GM12878 (cell line): ENCODE measurements at regions not wholly inside any gene's neighbourhood (a gene's known extent, or its start where the extent isn't known, plus 50 kb on each side); places are given as distances from the start of the nearest gene placed in this dataset.

ENCODE experiments used
- ATAC-seq: fragments of 200-7000 bp; cut with Tn5 transposase; 3 replicates; pipeline ENCODE4 v1.9.1; 2020; ENCODE audit warnings: mild to moderate bottlenecking, moderate library complexity
- BruUV-seq: library from RNA; stranded (reverse); fragments of 400-500 nt; replicated peaks from 2 replicates; lab custom pipeline; 2021; lab: Mats Ljungman, UMichigan
- CTCF ChIA-PET: fragments of 300-600 bp; sonication (Branson Sonifier 250); formaldehyde crosslinking; extraction: SDS; loops from one replicate; lab custom pipeline; 2021; ENCODE audit warnings: inconsistent platforms; lab: Yijun Ruan, JAX
- POLR2A ChIA-PET: fragments of 350-600 bp; formaldehyde crosslinking; extraction: SDS; loops from one replicate; lab custom pipeline; 2021; ENCODE audit warnings: inconsistent platforms; lab: Charles Lee
- RAD21 ChIA-PET: fragments of 300-600 bp; sonication (Branson Sonifier 250); formaldehyde crosslinking; loops from one replicate; lab custom pipeline; 2023; ENCODE audit warnings: antibody characterized with exemption; ENCODE audit not compliant: unreplicated experiment; lab: Charles Lee
- SMC1A ChIA-PET: fragments of 300-600 bp; sonication (Branson Sonifier 250); formaldehyde crosslinking; loops from one replicate; lab custom pipeline; 2023; ENCODE audit not compliant: unreplicated experiment, uncharacterized antibody; lab: Charles Lee
- DNase-seq: peaks from one replicate; pipeline ENCODE4 v3.0.0-alpha.2; 2011; ENCODE audit warnings: low read depth, low spot score
- FAIRE-seq: peaks from 3 replicates; lab custom pipeline; 2011; peaks lifted over from hg19 to GRCh38; lab: Jason Lieb, UNC
- H2AFZ ChIP-seq: 2 replicates; pipeline ENCODE4 v1.6.0; 2011; ENCODE audit warnings: low read depth, low read length, control low read depth; ENCODE audit not compliant: control insufficient read depth
- H3K27ac ChIP-seq: 2 replicates; pipeline ENCODE4 v1.5.1; 2011; ENCODE audit warnings: control low read depth; ENCODE audit not compliant: control insufficient read depth, insufficient read depth
- H3K27me3 ChIP-seq, 2 experiments: replicated peaks in 1 of 2; 2 replicates each; pipeline versions ENCODE4 v1.6.0 to v1.6.1; 2011; ENCODE audit warnings: low read length in 1 of 2; ENCODE audit not compliant: control insufficient read depth in 2 of 2, insufficient read depth in 2 of 2
- H3K36me3 ChIP-seq, 2 experiments: 2 replicates each; pipeline ENCODE4 v1.5.1; 2011; ENCODE audit warnings: low read length in 1 of 2; ENCODE audit not compliant: control insufficient read depth in 2 of 2, insufficient read depth in 2 of 2
- H3K4me1 ChIP-seq: 2 replicates; pipeline ENCODE4 v1.6.1; 2011; ENCODE audit warnings: mild to moderate bottlenecking, low read length, moderate library complexity, mixed read lengths; ENCODE audit not compliant: control insufficient read depth, insufficient read depth
- H3K4me2 ChIP-seq: 2 replicates; pipeline ENCODE4 v1.6.0; 2011; ENCODE audit warnings: control low read depth; ENCODE audit not compliant: control insufficient read depth, insufficient read depth
- H3K4me3 ChIP-seq: fragments of 200-600 bp; sonication (generic); 2 replicates; pipeline ENCODE4 v1.5.1; 2016
- H3K79me2 ChIP-seq: 2 replicates; pipeline ENCODE4 v1.6.0; 2011; ENCODE audit warnings: low read length; ENCODE audit not compliant: control insufficient read depth, insufficient read depth
- H3K9ac ChIP-seq: 2 replicates; pipeline ENCODE4 v1.8.0; 2011; ENCODE audit warnings: low read length, control low read depth, mixed read lengths; ENCODE audit not compliant: control insufficient read depth, insufficient read depth
- H3K9me3 ChIP-seq: replicated peaks from 3 replicates; pipeline ENCODE4 v1.5.1; 2011; ENCODE audit warnings: mild to moderate bottlenecking, low read length; ENCODE audit not compliant: control insufficient read depth, insufficient read depth
- H4K20me1 ChIP-seq: 2 replicates; pipeline ENCODE4 v1.6.0; 2011; ENCODE audit not compliant: control insufficient read depth, insufficient read depth
- BHLHE40 ChIP-seq, 2 experiments: fragments of 450-650 bp in 1 of 2; IDR thresholded peaks; 2 replicates each; pipeline ENCODE4 v1.6.1; 2011 to 2017; ENCODE audit warnings: low read depth in 2 of 2, borderline replicate concordance in 1 of 2, improper control_type of control experiment in 1 of 2, low read length in 1 of 2, mild to moderate bottlenecking in 1 of 2
- BMI1 ChIP-seq: fragments of 450-650 bp; IDR thresholded peaks from 2 replicates; pipeline ENCODE4 v1.6.1; 2016; ENCODE audit warnings: mild to moderate bottlenecking, moderate library complexity, borderline replicate concordance
- FOS ChIP-seq: IDR thresholded peaks from 3 replicates; pipeline ENCODE4 v1.6.1; 2011; ENCODE audit warnings: borderline replicate concordance; ENCODE audit not compliant: insufficient read length; ENCODE audit errors: extremely low read depth
- GATAD2B ChIP-seq: fragments of 450-650 bp; conservative IDR thresholded peaks from 2 replicates; pipeline ENCODE4 v1.6.1; 2017; ENCODE audit warnings: low read depth, mild to moderate bottlenecking, moderate library complexity
- IKZF1 ChIP-seq: fragments of 450-650 bp; conservative IDR thresholded peaks from 2 replicates; pipeline ENCODE4 v1.6.1; 2017; ENCODE audit warnings: antibody characterized with exemption, mild to moderate bottlenecking
- JUNB ChIP-seq: IDR thresholded peaks from 2 replicates; pipeline ENCODE4 v1.6.1; 2016; ENCODE audit warnings: antibody characterized with exemption, mild to moderate bottlenecking
- MEF2A ChIP-seq: IDR thresholded peaks from 2 replicates; pipeline ENCODE4 v1.6.1; 2011; ENCODE audit warnings: low read depth, mild to moderate bottlenecking, low read length, moderate library complexity; ENCODE audit not compliant: insufficient read depth
- MTA2 ChIP-seq: fragments of 450-650 bp; IDR thresholded peaks from 2 replicates; pipeline ENCODE4 v1.6.1; 2016; ENCODE audit warnings: low read depth, mild to moderate bottlenecking, moderate library complexity
- NFXL1 ChIP-seq: fragments of 450-650 bp; IDR thresholded peaks from 2 replicates; pipeline ENCODE4 v1.6.1; 2017; ENCODE audit warnings: antibody characterized with exemption, mild to moderate bottlenecking, borderline replicate concordance
- PAX5 ChIP-seq: IDR thresholded peaks from 2 replicates; pipeline ENCODE4 v1.6.1; 2011; ENCODE audit warnings: low read depth, low read length, borderline replicate concordance
- RAD21 ChIP-seq: IDR thresholded peaks from 2 replicates; pipeline ENCODE4 v1.6.1; 2011; ENCODE audit warnings: mild to moderate bottlenecking, low read depth, low read length, moderate library complexity; ENCODE audit not compliant: insufficient read depth
- RFX5 ChIP-seq: IDR thresholded peaks from 2 replicates; pipeline ENCODE4 v1.6.1; 2011; ENCODE audit warnings: low read depth, low read length, improper control_type of control experiment
- STAT3 ChIP-seq: IDR thresholded peaks from 2 replicates; pipeline ENCODE4 v1.6.1; 2011; ENCODE audit warnings: low read depth, low read length, improper control_type of control experiment
- TCF12 ChIP-seq: IDR thresholded peaks from 2 replicates; pipeline ENCODE4 v1.6.1; 2011; ENCODE audit warnings: low read depth, mild to moderate bottlenecking, low read length
- ZNF217 ChIP-seq: fragments of 450-650 bp; IDR thresholded peaks from 2 replicates; pipeline ENCODE4 v1.6.1; 2017; ENCODE audit warnings: antibody characterized with exemption, mild to moderate bottlenecking
- ZNF384 ChIP-seq: IDR thresholded peaks from 2 replicates; pipeline ENCODE4 v1.6.1; 2012; ENCODE audit warnings: low read depth, mild to moderate bottlenecking, low read length, improper control_type of control experiment, borderline replicate concordance
- ZSCAN29 ChIP-seq: fragments of 450-650 bp; IDR thresholded peaks from 2 replicates; pipeline ENCODE4 v1.6.1; 2017; ENCODE audit warnings: mild to moderate bottlenecking, moderate library complexity
- WGBS: methylation state at CpG from one replicate; pipeline ENCODE4 v1.1.6; 2016; ENCODE audit warnings: low lambda C conversion rate; ENCODE audit not compliant: insufficient replicate concordance, insufficient coverage; ENCODE audit errors: missing lambda C conversion rate; 5-methylcytosine and 5-hydroxymethylcytosine counted together
- in situ Hi-C: fragments of 300-500 bp; cut with MboI; formaldehyde crosslinking; loops from 9 replicates; pipeline ENCODE4 v1.14.3; 2018; ENCODE audit warnings: mixed read lengths
- intact Hi-C: fragments of 100-400 bp; cut with micrococcal nuclease; formaldehyde crosslinking; loops from one replicate; pipeline ENCODE4 v1.14.2; 2022; ENCODE audit not compliant: unreplicated experiment
- TF ChIP-seq, protein P1 (sequence below): IDR thresholded peaks from 2 replicates; pipeline ENCODE4 v1.6.1; 2012; ENCODE audit warnings: low read length, inconsistent platforms
- TF ChIP-seq, protein P2 (sequence below): fragments of 450-650 bp; IDR thresholded peaks from 2 replicates; pipeline ENCODE4 v1.6.1; 2017; ENCODE audit warnings: mild to moderate bottlenecking, low read depth, inconsistent platforms; ENCODE audit not compliant: poor library complexity, severe bottlenecking

DNA sequence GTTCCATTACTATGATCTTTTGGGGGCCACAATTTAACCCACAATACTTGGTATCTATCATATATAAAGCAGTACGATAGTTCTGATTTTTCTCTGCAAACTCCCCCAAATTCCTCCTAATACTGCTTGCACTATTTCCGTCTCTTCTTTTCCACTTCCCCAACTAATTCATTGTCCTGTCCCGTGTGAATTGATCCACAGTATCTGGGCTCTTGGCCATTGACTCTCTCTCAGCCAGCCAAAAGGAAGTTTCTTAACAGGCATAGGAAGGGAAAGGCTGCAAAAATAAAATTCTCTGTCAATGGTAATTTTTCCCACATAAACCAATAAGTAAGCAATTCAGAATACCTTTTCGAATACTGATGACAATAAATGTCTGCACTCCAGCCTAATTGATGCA, 91.7 kb upstream of the DSCAM start:
- Histone ChIP-seq H3K27ac (no peak overlapping the region), H3K4me2 (no peak overlapping the region), H3K79me2 (no peaks in the 10 kb centered on the region), H3K36me3 (no peaks in the 10 kb centered on the region), H4K20me1 (no peaks in the 10 kb centered on the region), H3K27me3 (no peaks in the 10 kb centered on the region), H3K4me3 (no peak overlapping the region), H3K9ac (no peak overlapping the region), H3K4me1 (no peaks in the 10 kb centered on the region), H2AFZ (no peak overlapping the region), H3K9me3 (no peaks in the 10 kb centered on the region; the same call in 2 of the 3 replicates)
- SMC1A ChIA-PET: no interaction called here
- no peak for ATAC-seq
- FAIRE-seq: no peak
- in situ Hi-C loops: no loop called here
- POLR2A ChIA-PET: no interaction called here
- RAD21 ChIA-PET: no interaction called here
- whole genome bisulfite sequencing: 14% methylated on average over 4 of the region's 4 CpGs
- no TSS peak for BruUV-seq
- TF ChIP-seq ZSCAN29: no peak
- no peak for TF ChIP-seq PAX5
- TF ChIP-seq TCF12: no peak
- TF ChIP-seq FOS: no peak
- no peak for TF ChIP-seq GATAD2B
- no peak for TF ChIP-seq BHLHE40 (IDR thresholded peaks at IDR 0.05; ENCODE audit: borderline replicate concordance in 1 of 2, low read depth in 2 of 2, low read length in 1 of 2)
- no peak for TF ChIP-seq ZNF384
- no peak for TF ChIP-seq STAT3
- TF ChIP-seq ZNF217: no peak
- no peak for TF ChIP-seq RAD21
- TF ChIP-seq NFXL1: no peak
- no peak for TF ChIP-seq MEF2A
- no peak for TF ChIP-seq BMI1
- TF ChIP-seq, protein P1, sequence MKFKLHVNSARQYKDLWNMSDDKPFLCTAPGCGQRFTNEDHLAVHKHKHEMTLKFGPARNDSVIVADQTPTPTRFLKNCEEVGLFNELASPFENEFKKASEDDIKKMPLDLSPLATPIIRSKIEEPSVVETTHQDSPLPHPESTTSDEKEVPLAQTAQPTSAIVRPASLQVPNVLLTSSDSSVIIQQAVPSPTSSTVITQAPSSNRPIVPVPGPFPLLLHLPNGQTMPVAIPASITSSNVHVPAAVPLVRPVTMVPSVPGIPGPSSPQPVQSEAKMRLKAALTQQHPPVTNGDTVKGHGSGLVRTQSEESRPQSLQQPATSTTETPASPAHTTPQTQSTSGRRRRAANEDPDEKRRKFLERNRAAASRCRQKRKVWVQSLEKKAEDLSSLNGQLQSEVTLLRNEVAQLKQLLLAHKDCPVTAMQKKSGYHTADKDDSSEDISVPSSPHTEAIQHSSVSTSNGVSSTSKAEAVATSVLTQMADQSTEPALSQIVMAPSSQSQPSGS: no peak
- TF ChIP-seq MTA2: no peak
- no peak for TF ChIP-seq IKZF1
- no peak for TF ChIP-seq RFX5
- TF ChIP-seq JUNB: no peak
- TF ChIP-seq, protein P2, sequence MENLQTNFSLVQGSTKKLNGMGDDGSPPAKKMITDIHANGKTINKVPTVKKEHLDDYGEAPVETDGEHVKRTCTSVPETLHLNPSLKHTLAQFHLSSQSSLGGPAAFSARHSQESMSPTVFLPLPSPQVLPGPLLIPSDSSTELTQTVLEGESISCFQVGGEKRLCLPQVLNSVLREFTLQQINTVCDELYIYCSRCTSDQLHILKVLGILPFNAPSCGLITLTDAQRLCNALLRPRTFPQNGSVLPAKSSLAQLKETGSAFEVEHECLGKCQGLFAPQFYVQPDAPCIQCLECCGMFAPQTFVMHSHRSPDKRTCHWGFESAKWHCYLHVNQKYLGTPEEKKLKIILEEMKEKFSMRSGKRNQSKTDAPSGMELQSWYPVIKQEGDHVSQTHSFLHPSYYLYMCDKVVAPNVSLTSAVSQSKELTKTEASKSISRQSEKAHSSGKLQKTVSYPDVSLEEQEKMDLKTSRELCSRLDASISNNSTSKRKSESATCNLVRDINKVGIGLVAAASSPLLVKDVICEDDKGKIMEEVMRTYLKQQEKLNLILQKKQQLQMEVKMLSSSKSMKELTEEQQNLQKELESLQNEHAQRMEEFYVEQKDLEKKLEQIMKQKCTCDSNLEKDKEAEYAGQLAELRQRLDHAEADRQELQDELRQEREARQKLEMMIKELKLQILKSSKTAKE: no peak
- no peak for DNase-seq
- intact Hi-C loops: no loop called here
- CTCF ChIA-PET: no interaction called here
